HEK293T (cell line): ENCODE measurements at regions not wholly inside any gene's neighbourhood (a gene's known extent, or its start where the extent isn't known, plus 50 kb on each side); places are given as distances from the start of the nearest gene placed in this dataset.

ENCODE experiments used
- CTCF ChIA-PET: fragments of 350-600 bp; formaldehyde crosslinking; extraction: SDS; loops from one replicate; lab custom pipeline; 2021; ENCODE audit warnings: antibody characterized with exemption, inconsistent platforms; lab: Yijun Ruan, JAX
- POLR2A ChIA-PET: fragments of 350-600 bp; formaldehyde crosslinking; extraction: SDS; loops from one replicate; lab custom pipeline; 2020; ENCODE audit warnings: antibody characterized with exemption, inconsistent platforms; lab: Yijun Ruan, JAX
- DNase-seq: peaks from one replicate; pipeline ENCODE4 v3.0.0; 2012; ENCODE audit warnings: mixed read lengths; ENCODE audit errors: extremely low spot score
- ARNT ChIP-seq: fragments of 450-650 bp; IDR thresholded peaks from 2 replicates; pipeline ENCODE4 v1.6.1; 2017; ENCODE audit warnings: mild to moderate bottlenecking
- BHLHE40 ChIP-seq: fragments of 450-650 bp; IDR thresholded peaks from 2 replicates; pipeline ENCODE4 v1.6.1; 2016; ENCODE audit warnings: mild to moderate bottlenecking, moderate library complexity, borderline replicate concordance
- CTBP1 ChIP-seq: fragments of 450-650 bp; IDR thresholded peaks from 2 replicates; pipeline ENCODE4 v1.6.1; 2016; ENCODE audit warnings: borderline replicate concordance
- ELF4 ChIP-seq: fragments of 450-650 bp; IDR thresholded peaks from 2 replicates; pipeline ENCODE4 v1.6.1; 2017; ENCODE audit warnings: antibody characterized with exemption
- FOXA1 ChIP-seq: fragments of 450-650 bp; IDR thresholded peaks from 2 replicates; pipeline ENCODE4 v1.6.1; 2016; ENCODE audit warnings: mild to moderate bottlenecking
- FOXK2 ChIP-seq: fragments of 450-650 bp; IDR thresholded peaks from 2 replicates; pipeline ENCODE4 v1.6.1; 2016; ENCODE audit warnings: mild to moderate bottlenecking
- FOXM1 ChIP-seq: fragments of 450-650 bp; IDR thresholded peaks from 2 replicates; pipeline ENCODE4 v1.6.1; 2017; ENCODE audit warnings: mild to moderate bottlenecking, borderline replicate concordance
- HDGF ChIP-seq: fragments of 450-650 bp; IDR thresholded peaks from 2 replicates; pipeline ENCODE4 v1.6.1; 2017; ENCODE audit warnings: antibody characterized with exemption, borderline replicate concordance
- L3MBTL2 ChIP-seq: fragments of 450-650 bp; conservative IDR thresholded peaks from 2 replicates; pipeline ENCODE4 v1.6.1; 2016; ENCODE audit warnings: mild to moderate bottlenecking
- LEF1 ChIP-seq: fragments of 450-650 bp; IDR thresholded peaks from 2 replicates; pipeline ENCODE4 v1.6.1; 2017; ENCODE audit warnings: mild to moderate bottlenecking, borderline replicate concordance
- NFRKB ChIP-seq: fragments of 450-650 bp; IDR thresholded peaks from 2 replicates; pipeline ENCODE4 v1.6.1; 2016; ENCODE audit warnings: mild to moderate bottlenecking, moderate library complexity
- SP1 ChIP-seq: fragments of 450-650 bp; IDR thresholded peaks from 2 replicates; pipeline ENCODE4 v1.6.1; 2017
- SUZ12 ChIP-seq: fragments of 450-650 bp; IDR thresholded peaks from 2 replicates; pipeline ENCODE4 v1.6.1; 2016; ENCODE audit warnings: mild to moderate bottlenecking
- TARDBP ChIP-seq: fragments of 450-650 bp; IDR thresholded peaks from 2 replicates; pipeline ENCODE4 v1.6.1; 2016
- ZNF384 ChIP-seq: fragments of 450-650 bp; IDR thresholded peaks from 2 replicates; pipeline ENCODE4 v1.6.1; 2016
- TF ChIP-seq, protein P1 (sequence below): fragments of 450-650 bp; IDR thresholded peaks from 2 replicates; pipeline ENCODE4 v1.6.1; 2016

DNA sequence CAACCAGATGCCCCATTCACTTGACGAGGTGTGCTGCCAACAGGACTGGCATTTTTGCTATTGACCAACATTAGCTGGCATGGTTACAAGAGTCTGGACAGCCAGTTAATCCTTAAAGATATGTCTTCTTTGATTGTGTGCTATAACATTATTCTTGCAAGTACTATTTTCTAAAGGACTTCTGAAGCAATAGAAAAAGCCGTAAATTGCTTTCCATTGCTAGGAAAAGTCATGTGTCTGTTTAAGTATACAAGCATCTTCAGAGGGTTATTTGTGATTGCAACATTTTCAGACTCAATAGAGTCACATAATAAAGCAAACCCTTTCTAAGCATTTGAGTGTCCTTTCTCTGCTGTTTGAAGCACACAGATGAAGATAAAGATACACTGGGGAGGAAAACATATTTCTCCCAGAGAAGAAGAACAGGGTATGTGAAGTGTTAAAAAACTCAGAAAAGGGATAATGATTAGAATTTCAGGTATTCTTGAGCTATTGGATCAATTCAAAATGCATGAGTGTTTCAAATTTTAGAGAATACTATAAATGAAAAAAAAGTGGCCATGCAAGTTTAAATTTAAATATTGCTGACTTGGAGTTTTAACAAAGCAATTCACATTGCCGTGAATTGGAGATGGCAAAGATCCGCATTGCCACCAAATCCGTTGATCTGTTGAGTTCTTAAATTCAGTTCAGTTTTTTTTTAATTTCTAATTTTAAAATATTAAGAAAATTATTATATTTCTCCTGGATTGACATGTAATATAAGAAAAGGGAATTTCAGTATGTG, 191.7 kb upstream of the MAP3K7 start:
- DNase-seq = no peak
- ChIA-PET POLR2A (no interaction called here), CTCF (interaction anchor here (0.6 kb wide), 1 partner anchor 668 kb away, joined by 3 read pairs; no protein-coding TSS in a partner anchor)
- no peak for TF ChIP-seq CTBP1

DNA sequence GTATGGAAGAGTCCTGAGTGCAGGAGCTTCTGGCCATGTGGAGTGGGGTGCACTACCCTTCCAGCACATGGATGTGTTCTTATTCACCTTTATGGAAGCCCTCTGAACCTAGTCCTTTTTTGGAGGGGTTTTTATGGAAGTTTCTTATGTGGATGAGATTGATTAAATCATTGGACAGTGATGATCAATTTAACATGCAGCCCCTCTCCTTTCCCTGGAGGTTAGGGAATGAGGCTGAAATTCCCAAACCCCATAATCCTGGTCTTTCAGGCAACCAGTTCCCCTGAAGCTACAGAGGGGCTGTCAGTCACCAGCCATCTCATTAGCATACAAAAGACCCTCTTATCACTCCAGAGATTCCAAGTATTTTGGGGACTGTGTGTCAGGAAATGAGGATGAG, 183.9 kb upstream of the MAP3K7 start:
- ChIA-PET POLR2A (no interaction called here), CTCF (no interaction called here)
- DNase-seq = no peak
- TF ChIP-seq L3MBTL2 = no peak
- TF ChIP-seq, protein P1, sequence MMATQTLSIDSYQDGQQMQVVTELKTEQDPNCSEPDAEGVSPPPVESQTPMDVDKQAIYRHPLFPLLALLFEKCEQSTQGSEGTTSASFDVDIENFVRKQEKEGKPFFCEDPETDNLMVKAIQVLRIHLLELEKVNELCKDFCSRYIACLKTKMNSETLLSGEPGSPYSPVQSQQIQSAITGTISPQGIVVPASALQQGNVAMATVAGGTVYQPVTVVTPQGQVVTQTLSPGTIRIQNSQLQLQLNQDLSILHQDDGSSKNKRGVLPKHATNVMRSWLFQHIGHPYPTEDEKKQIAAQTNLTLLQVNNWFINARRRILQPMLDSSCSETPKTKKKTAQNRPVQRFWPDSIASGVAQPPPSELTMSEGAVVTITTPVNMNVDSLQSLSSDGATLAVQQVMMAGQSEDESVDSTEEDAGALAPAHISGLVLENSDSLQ = no peak
- TF ChIP-seq SP1 = no peak
- TF ChIP-seq ELF4 = no peak

DNA sequence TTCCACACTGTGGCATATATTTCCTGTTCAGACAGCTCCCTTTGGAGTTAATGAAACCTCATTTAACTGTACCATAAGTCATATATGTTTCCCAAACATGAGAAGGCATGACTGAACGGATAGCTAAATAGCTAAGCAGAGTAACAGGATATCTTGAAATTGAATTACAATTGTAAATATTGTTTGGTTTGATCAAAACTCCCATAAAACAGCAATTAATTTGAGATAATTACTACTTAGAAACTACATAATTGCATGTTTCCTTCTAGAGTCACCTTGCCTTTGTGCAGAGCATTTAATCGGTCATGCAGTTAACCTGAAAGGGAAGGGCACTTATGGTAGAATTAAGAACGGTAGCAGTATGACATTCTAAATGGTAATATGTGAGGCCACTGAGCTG, 179.0 kb upstream of the MAP3K7 start:
- TF ChIP-seq FOXM1 (no peak), BHLHE40 (no peak), FOXK2 (no peak), ARNT (no peak), HDGF (no peak), CTBP1 (no peak), L3MBTL2 (no peak), LEF1 (no peak), NFRKB (no peak), TARDBP (no peak), ELF4 (no peak)
- TF ChIP-seq, protein P1 = no peak
- no peak for DNase-seq
- POLR2A ChIA-PET = no interaction called here
- CTCF ChIA-PET = no interaction called here

DNA sequence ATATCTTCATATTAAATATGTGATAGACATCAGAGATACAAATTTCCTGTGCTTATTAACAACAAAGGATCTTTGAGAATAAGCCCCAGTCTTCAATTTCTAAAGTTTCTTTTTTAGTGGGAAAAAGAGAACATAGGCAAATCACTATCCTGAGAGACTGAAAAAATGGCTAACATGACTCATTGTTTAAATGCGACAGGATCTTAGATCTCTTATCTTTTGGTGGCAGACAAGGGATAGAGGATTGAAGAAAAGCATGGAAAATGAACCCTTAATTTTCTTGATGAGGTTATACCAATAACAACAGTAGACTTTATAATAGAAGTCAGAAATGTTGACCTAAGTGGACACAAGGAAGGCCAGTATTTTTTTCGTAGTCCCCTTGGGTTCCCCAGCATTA, 178.6 kb upstream of the MAP3K7 start:
- ChIA-PET POLR2A (no interaction called here), CTCF (no interaction called here)
- TF ChIP-seq FOXM1 (no peak), ARNT (no peak), SUZ12 (no peak), SP1 (no peak), LEF1 (no peak), BHLHE40 (no peak), FOXK2 (no peak), ZNF384 (no peak), FOXA1 (no peak), TARDBP (no peak), CTBP1 (no peak), NFRKB (no peak)
- TF ChIP-seq, protein P1 = no peak
- DNase-seq = no peak

DNA sequence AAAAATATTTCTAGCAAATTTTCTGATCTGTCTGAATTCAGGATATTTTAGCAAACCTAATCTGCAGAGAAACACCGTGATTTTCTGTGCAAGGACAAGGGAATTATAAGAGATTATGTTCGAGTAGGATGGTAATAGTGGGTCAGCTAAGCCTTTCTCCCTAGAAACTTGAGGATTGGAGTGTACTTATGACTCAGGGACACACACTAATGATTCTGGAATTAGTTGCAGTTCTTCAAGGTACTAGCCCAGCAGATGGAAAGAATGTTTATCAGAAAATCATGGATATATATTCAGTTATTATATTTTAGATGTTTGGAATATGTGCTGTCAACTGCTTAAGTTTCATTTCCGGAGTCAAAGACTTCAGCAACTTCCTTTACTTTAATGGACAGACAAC, 177.1 kb upstream of the MAP3K7 start:
- DNase-seq = no peak
- ChIA-PET POLR2A (no interaction called here), CTCF (interaction anchor here (0.6 kb wide), 1 partner anchor 48 kb away, joined by 4 read pairs; no protein-coding TSS in a partner anchor)

DNA sequence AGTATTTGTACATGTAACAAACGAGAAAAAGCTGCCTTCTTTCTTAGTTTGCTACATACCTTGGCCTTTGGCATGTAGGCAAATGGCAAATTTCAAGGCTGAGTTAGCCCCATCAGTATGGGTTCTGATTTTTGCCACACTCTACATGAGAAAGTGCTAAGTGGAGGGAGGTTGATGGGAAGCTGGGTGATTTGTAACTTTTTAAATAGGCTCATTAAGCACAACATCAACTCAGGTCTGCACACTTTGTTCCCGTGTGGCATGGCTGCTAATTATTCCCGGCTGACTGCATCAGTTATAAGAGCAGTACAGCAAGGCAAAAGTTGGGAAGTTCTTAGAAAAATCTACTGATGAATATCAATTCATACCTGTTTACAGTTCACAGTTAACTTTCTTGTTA, 172.8 kb upstream of the MAP3K7 start:
- CTCF ChIA-PET = no interaction called here

More for the DNA sequence above, 177.1 kb upstream of the MAP3K7 start:
- TF ChIP-seq ZNF384 = no peak
- TF ChIP-seq FOXK2 = no peak

More for the DNA sequence above, 172.8 kb upstream of the MAP3K7 start:
- POLR2A ChIA-PET = interaction anchor here (0.6 to 0.9 kb wide), 2 partner anchors 173 to 252 kb away, joined by 3 to 4 read pairs; partner anchors contain the start of gene MAP3K7
- no peak for DNase-seq
- TF ChIP-seq CTBP1 (no peak), FOXA1 (no peak), FOXM1 (no peak), ARNT (no peak), ZNF384 (no peak), NFRKB (no peak), ELF4 (no peak), FOXK2 (no peak), L3MBTL2 (no peak), SUZ12 (no peak), LEF1 (no peak), BHLHE40 (no peak), TARDBP (no peak), HDGF (no peak)
- TF ChIP-seq, protein P1 = no peak
